Fibroblast of pulmonary artery (primary cell): ENCODE measurements at regions not wholly inside any gene's neighbourhood (a gene's known extent, or its start where the extent isn't known, plus 50 kb on each side); places are given as distances from the start of the nearest gene placed in this dataset.

Experiments
- DNase-seq: peaks from one replicate; pipeline ENCODE4 v3.0.0-alpha.2; 2010; ENCODE audit warnings: low read depth
- H3K4me3 ChIP-seq: replicated peaks from 2 replicates; pipeline ENCODE4 v1.5.1; 2011; ENCODE audit warnings: low read depth, mild to moderate bottlenecking, control low read depth, low read length, moderate library complexity
- CTCF ChIP-seq: IDR thresholded peaks from 2 replicates; pipeline ENCODE4 v1.5.1; 2011; ENCODE audit warnings: mild to moderate bottlenecking, control low read depth, low read length, inconsistent platforms; ENCODE audit errors: missing control alignments

DNA sequence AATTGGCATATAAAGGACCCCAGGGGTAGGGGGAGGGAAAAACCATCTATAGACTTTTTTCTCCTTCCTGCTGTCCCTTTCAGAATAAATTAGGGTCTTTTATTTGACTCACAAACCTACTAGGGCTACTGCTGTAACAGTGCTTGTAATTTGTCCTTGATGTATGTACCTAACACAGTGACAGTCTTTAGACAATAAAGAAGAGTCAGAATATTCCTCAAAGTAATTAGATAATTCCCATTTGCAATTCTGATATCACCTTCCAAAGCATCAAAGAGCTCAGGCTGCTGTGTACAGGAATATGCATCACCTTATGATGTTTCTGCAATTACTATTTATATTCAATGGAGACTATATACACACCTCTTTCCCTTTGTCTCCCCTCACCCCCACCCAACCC, 161.7 kb downstream of the MREG start:
- no peak overlapping the region for H3K4me3 ChIP-seq
- DNase-seq: no peak
- no peak for TF ChIP-seq CTCF

GRCh38 chr2:215851082-215851481, 162.3 kb downstream of the MREG start:
- peak; percentile 51 for DNase-seq
- H3K4me3 ChIP-seq: no peak overlapping the region

GRCh38 chr2:215850380-215850779, 163.0 kb downstream of the MREG start:
- no peak overlapping the region for H3K4me3 ChIP-seq
- no peak for TF ChIP-seq CTCF
- DNase-seq: no peak

More at GRCh38 chr2:215851082-215851481, 162.3 kb downstream of the MREG start:
- no peak for TF ChIP-seq CTCF

DNA sequence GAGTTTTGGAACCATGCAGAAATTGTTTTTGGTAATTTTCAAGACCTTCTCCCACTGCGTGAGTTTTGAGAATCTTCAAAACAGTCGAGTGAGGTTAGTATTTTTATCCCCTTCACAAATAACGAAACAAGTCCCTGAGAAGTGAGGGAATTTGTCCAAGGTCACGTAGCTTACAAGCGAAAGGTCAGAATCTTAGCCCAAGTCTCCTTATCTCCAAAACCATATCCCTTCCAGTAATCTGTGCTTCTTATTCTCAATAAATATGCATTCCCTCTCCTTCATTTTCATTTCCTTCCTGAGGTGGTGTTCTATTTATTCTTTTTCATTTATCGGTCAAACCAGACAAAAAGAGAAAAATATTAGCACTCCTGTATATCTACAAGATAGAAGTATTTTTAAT, 163.6 kb downstream of the MREG start:
- no peak overlapping the region for H3K4me3 ChIP-seq
- DNase-seq: no peak
- no peak for TF ChIP-seq CTCF

DNA sequence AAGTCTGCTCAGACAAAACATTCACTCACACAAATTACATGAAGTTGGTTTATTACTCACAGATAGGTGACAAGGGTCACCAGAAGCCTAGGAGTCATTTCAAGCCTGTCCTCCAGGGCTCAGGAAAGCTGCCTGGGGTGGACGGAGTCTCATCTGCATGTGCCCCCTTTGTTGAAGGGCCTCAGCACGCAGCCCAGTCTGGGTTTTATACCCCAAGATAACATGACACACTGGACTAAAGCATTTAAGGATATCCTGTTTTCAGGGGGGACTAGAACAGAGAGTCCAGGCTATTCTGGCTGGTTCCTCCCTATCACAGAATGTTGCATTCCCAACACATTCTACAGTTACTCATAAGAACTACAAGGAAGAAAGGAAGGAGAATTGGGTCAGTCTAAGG, 164.7 kb downstream of the MREG start:
- TF ChIP-seq CTCF: no peak
- no peak overlapping the region for H3K4me3 ChIP-seq
- DNase-seq: no peak

DNA sequence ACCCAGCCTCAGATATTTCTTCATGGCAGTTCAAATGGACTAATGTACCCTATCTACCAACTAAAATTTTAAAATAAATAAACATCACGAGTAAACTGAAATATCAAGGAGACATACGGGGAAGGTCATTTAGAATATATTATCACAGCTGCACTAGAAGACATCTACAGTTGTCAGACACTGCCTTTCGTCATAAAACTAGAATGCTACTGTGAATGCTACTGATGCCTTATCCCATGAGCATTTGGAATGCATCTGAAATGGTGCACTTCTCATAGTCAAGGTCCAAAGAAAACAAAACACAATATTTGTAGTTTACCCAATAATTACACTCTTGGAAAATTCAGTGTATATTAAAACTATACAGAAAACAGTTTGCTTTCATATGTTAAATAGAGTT, 165.2 kb downstream of the MREG start:
- H3K4me3 ChIP-seq: no peak overlapping the region
- no peak for DNase-seq
- TF ChIP-seq CTCF: no peak

GRCh38 chr2:215847718-215848117, 165.6 kb downstream of the MREG start:
- no peak for TF ChIP-seq CTCF
- H3K4me3 ChIP-seq: no peak overlapping the region
- DNase-seq: peak; percentile 57
